HepG2 (cell line): ENCODE measurements at regions not wholly inside any gene's neighbourhood (a gene's known extent, or its start where the extent isn't known, plus 50 kb on each side); places are given as distances from the start of the nearest gene placed in this dataset.
A peak's percentile ranks its signal among the peaks of the same experiment; 100 is the strongest.

ENCODE experiments used
- BRD4 ChIP-seq: sonication (generic); formaldehyde crosslinking; IDR thresholded peaks from 2 replicates; pipeline ENCODE4 v1.4.0; 2020; ENCODE audit warnings: missing genetic modification reagents
- GABPB1 ChIP-seq: IDR thresholded peaks from 2 replicates; pipeline ENCODE4 v1.6.1; 2016; ENCODE audit warnings: mild to moderate bottlenecking, missing genetic modification reagents, moderate library complexity, missing compliant biosample characterization
- GZF1 ChIP-seq: sonication (generic); formaldehyde crosslinking; IDR thresholded peaks from 2 replicates; pipeline ENCODE4 v1.5.1; 2020; ENCODE audit warnings: mild to moderate bottlenecking, missing genetic modification reagents
- HHEX ChIP-seq: IDR thresholded peaks from 2 replicates; pipeline ENCODE4 v1.6.1; 2016; ENCODE audit warnings: control low read depth
- MTA3 ChIP-seq: sonication (generic); formaldehyde crosslinking; IDR thresholded peaks from 2 replicates; pipeline ENCODE4 v1.4.0; 2020; ENCODE audit warnings: missing genetic modification reagents
- NCOA2 ChIP-seq: sonication (generic); formaldehyde crosslinking; IDR thresholded peaks from 2 replicates; pipeline ENCODE4 v1.8.0; 2022; ENCODE audit warnings: inconsistent platforms
- NPAS2 ChIP-seq: sonication (generic); formaldehyde crosslinking; IDR thresholded peaks from 2 replicates; pipeline ENCODE4 v1.8.0; 2022; ENCODE audit warnings: mild to moderate bottlenecking, missing genetic modification reagents, borderline replicate concordance
- POLR2G ChIP-seq: fragments of 200-400 bp; formaldehyde crosslinking; IDR thresholded peaks from 2 replicates; pipeline ENCODE4 v1.6.1; 2018; ENCODE audit warnings: mild to moderate bottlenecking, low read depth, low read length, moderate library complexity
- SIN3A ChIP-seq: IDR thresholded peaks from 2 replicates; pipeline ENCODE4 v1.6.1; 2011; ENCODE audit warnings: low read depth, mild to moderate bottlenecking, control low read depth, low read length, borderline replicate concordance
- TGIF2 ChIP-seq: IDR thresholded peaks from 2 replicates; pipeline ENCODE4 v1.6.1; 2016; ENCODE audit warnings: control low read depth, missing compliant biosample characterization
- U2AF1 ChIP-seq: fragments of 200-400 bp; formaldehyde crosslinking; optimal IDR thresholded peaks from 2 replicates; pipeline ENCODE3; 2017; ENCODE audit warnings: mild to moderate bottlenecking, low read depth, low read length
- YEATS4 ChIP-seq: sonication (generic); formaldehyde crosslinking; IDR thresholded peaks from 2 replicates; pipeline ENCODE4 v1.4.0; 2020; ENCODE audit warnings: missing genetic modification reagents, borderline replicate concordance
- ZFP36 ChIP-seq: fragments of 150-350 bp; IDR thresholded peaks from 2 replicates; pipeline ENCODE4 v1.6.1; 2018; ENCODE audit warnings: borderline replicate concordance, low read length, low read depth; ENCODE audit not compliant: partially characterized antibody
- ZKSCAN8 ChIP-seq: IDR thresholded peaks from 2 replicates; pipeline ENCODE4 v1.6.1; 2016; ENCODE audit warnings: borderline replicate concordance, missing genetic modification reagents, missing compliant biosample characterization
- ZNF17 ChIP-seq: sonication (generic); formaldehyde crosslinking; IDR thresholded peaks from 2 replicates; pipeline ENCODE4 v1.5.0; 2020; ENCODE audit warnings: mild to moderate bottlenecking, missing genetic modification reagents
- ZNF598 ChIP-seq: sonication (generic); formaldehyde crosslinking; IDR thresholded peaks from 2 replicates; pipeline ENCODE4 v1.5.1; 2020; ENCODE audit warnings: mild to moderate bottlenecking, missing genetic modification reagents, borderline replicate concordance
- ZNF678 ChIP-seq: sonication (generic); formaldehyde crosslinking; IDR thresholded peaks from 2 replicates; pipeline ENCODE4 v1.4.0; 2020; ENCODE audit warnings: mild to moderate bottlenecking, missing genetic modification reagents
- ZNF703 ChIP-seq: sonication (generic); formaldehyde crosslinking; IDR thresholded peaks from 2 replicates; pipeline ENCODE4 v1.5.1; 2020; ENCODE audit warnings: missing genetic modification reagents, mild to moderate bottlenecking, moderate library complexity, borderline replicate concordance
- ZNF720 ChIP-seq: sonication (generic); formaldehyde crosslinking; IDR thresholded peaks from 2 replicates; pipeline ENCODE4 v1.4.0; 2020; ENCODE audit warnings: missing genetic modification reagents
- ZNF737 ChIP-seq: sonication (generic); formaldehyde crosslinking; IDR thresholded peaks from 2 replicates; pipeline ENCODE4 v1.5.0; 2020; ENCODE audit warnings: missing genetic modification reagents, mild to moderate bottlenecking, borderline replicate concordance
- TF ChIP-seq, protein P1 (sequence below): sonication (generic); formaldehyde crosslinking; IDR thresholded peaks from 2 replicates; pipeline ENCODE4 v1.5.0; 2020; ENCODE audit warnings: mild to moderate bottlenecking, missing genetic modification reagents, moderate library complexity
- TF ChIP-seq, protein P2 (sequence below): sonication (generic); formaldehyde crosslinking; IDR thresholded peaks from 2 replicates; pipeline ENCODE4 v1.4.0; 2020; ENCODE audit warnings: low read depth, mild to moderate bottlenecking, missing genetic modification reagents
- TF ChIP-seq, protein P3 (sequence below): sonication (generic); formaldehyde crosslinking; IDR thresholded peaks from 2 replicates; pipeline ENCODE4 v1.8.0; 2022; ENCODE audit warnings: mild to moderate bottlenecking, missing genetic modification reagents
- TF ChIP-seq, protein P4 (sequence below): sonication (generic); formaldehyde crosslinking; conservative IDR thresholded peaks from 2 replicates; pipeline ENCODE4 v1.8.1; 2023; ENCODE audit warnings: missing genetic modification reagents

DNA sequence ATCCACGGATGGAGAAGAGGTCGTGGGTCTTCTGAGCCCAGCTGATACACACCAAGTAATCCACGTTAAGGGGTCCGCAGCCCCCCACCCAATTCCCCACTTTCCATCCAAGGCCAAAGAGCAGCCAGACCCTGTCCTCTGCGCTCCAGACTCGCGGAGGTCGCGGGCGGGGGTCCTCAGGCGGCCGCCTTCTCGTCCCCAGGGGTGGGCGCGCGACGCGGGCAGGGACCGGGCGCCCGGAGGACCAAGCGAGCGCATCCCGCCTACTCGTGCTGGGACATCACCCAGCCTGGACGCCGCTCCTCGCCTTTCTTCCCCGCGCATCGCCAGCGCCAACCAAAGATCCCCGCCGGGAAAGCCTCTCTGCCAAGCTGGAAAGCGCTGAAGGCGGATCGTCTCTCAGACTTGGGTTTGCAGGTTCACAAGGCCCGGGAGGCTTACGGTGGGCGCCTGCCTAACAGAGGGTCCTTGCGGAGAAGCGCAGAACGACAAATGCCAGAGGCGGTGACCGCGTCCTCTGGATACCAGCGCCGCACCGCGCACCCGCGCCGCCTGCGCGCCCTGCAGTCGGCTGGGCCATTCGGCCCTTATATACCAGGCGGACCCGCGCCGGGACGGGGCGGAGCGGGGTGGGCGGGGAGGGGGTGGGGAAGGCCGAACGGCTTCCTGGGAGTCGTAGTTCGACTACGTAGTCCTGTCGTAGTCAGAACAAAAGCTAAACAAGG, 471.6 kb downstream of the SOX9 start (continued):
- TF ChIP-seq, protein P1, sequence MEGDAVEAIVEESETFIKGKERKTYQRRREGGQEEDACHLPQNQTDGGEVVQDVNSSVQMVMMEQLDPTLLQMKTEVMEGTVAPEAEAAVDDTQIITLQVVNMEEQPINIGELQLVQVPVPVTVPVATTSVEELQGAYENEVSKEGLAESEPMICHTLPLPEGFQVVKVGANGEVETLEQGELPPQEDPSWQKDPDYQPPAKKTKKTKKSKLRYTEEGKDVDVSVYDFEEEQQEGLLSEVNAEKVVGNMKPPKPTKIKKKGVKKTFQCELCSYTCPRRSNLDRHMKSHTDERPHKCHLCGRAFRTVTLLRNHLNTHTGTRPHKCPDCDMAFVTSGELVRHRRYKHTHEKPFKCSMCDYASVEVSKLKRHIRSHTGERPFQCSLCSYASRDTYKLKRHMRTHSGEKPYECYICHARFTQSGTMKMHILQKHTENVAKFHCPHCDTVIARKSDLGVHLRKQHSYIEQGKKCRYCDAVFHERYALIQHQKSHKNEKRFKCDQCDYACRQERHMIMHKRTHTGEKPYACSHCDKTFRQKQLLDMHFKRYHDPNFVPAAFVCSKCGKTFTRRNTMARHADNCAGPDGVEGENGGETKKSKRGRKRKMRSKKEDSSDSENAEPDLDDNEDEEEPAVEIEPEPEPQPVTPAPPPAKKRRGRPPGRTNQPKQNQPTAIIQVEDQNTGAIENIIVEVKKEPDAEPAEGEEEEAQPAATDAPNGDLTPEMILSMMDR (CRISPR knock-in tag) = peak; percentile 55
- TF ChIP-seq GABPB1 (CRISPR knock-in tag) (peak; percentile 85), ZNF17 (peak; percentile 70; the same call in 1 of the 2 replicates), ZNF737 (CRISPR knock-in tag) (no peak), NPAS2 (CRISPR knock-in tag) (no peak), ZNF678 (CRISPR knock-in tag) (no peak), SIN3A (peak; percentile 95; the same call in 1 of the 2 replicates), ZNF720 (CRISPR knock-in tag) (peak; percentile 74; the same call in 1 of the 2 replicates), POLR2G (peak; percentile 100), ZNF598 (CRISPR knock-in tag) (no peak; the same call in 1 of the 2 replicates), NCOA2 (CRISPR knock-in tag) (peak; percentile 63), ZFP36 (no peak), YEATS4 (CRISPR knock-in tag) (no peak), BRD4 (CRISPR knock-in tag) (no peak), U2AF1 (no peak), ZKSCAN8 (CRISPR knock-in tag) (peak; percentile 75; the same call in 1 of the 2 replicates), ZNF703 (CRISPR knock-in tag) (no peak; the same call in 1 of the 2 replicates), MTA3 (CRISPR knock-in tag) (0 out of 2 replicates have a peak, but pooled peaks have one; percentile 52), TGIF2 (CRISPR knock-in tag) (peak; percentile 56; the same call in 1 of the 2 replicates), GZF1 (CRISPR knock-in tag) (no peak), HHEX (no peak)
- TF ChIP-seq, protein P2, sequence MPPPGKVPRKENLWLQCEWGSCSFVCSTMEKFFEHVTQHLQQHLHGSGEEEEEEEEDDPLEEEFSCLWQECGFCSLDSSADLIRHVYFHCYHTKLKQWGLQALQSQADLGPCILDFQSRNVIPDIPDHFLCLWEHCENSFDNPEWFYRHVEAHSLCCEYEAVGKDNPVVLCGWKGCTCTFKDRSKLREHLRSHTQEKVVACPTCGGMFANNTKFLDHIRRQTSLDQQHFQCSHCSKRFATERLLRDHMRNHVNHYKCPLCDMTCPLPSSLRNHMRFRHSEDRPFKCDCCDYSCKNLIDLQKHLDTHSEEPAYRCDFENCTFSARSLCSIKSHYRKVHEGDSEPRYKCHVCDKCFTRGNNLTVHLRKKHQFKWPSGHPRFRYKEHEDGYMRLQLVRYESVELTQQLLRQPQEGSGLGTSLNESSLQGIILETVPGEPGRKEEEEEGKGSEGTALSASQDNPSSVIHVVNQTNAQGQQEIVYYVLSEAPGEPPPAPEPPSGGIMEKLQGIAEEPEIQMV (CRISPR knock-in tag) = 0 out of 2 replicates have a peak, but pooled peaks have one; percentile 70
- TF ChIP-seq, protein P3, sequence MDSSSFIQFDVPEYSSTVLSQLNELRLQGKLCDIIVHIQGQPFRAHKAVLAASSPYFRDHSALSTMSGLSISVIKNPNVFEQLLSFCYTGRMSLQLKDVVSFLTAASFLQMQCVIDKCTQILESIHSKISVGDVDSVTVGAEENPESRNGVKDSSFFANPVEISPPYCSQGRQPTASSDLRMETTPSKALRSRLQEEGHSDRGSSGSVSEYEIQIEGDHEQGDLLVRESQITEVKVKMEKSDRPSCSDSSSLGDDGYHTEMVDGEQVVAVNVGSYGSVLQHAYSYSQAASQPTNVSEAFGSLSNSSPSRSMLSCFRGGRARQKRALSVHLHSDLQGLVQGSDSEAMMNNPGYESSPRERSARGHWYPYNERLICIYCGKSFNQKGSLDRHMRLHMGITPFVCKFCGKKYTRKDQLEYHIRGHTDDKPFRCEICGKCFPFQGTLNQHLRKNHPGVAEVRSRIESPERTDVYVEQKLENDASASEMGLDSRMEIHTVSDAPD (CRISPR knock-in tag) = peak; percentile 48; the same call in 1 of the 2 replicates
- TF ChIP-seq, protein P4, sequence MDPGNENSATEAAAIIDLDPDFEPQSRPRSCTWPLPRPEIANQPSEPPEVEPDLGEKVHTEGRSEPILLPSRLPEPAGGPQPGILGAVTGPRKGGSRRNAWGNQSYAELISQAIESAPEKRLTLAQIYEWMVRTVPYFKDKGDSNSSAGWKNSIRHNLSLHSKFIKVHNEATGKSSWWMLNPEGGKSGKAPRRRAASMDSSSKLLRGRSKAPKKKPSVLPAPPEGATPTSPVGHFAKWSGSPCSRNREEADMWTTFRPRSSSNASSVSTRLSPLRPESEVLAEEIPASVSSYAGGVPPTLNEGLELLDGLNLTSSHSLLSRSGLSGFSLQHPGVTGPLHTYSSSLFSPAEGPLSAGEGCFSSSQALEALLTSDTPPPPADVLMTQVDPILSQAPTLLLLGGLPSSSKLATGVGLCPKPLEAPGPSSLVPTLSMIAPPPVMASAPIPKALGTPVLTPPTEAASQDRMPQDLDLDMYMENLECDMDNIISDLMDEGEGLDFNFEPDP (CRISPR knock-in tag) = no peak
